ENCODE measurements at regions not wholly inside any gene's neighbourhood (a gene's known extent, or its start where the extent isn't known, plus 50 kb on each side); places are given as distances from the start of the nearest gene placed in this dataset.

DNA sequence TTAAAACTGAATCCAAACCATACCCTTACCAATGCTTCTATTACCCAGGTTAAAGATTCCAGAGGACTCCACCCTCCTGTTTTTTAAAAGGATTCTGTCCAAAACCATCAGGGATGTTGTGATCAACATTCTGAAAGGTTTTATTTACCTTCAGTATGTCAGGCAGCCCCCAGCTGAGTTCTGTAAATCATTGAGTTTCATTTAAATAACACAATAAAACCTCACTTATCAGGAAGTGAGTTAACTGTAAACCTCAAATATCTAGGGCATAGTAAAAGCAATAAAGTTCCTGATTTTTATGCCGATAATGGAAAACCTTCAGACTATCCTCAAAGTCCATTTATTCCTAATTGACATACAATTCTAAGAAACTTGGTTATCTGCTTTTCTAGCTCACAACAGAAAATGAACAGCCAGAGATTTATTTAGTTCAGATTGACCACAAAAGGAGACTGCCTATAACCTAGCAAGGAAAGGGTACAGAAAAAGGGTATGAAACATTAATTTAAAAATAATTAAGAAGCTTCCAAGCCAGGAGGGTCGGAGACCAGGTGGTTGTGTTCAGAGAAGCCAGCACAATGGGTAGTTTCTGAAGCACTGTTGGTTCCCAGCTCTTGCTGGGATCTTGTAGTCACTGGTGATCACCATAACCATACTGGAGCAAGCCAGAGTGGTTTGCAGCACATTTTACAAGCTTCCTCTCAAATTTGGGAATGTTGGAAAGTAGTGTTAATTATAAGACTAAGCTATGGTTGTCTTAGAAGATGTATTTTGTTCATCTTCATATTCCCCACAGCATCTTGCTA, 336.4 kb upstream of the FMN2 start:
- no peak for TF ChIP-seq EP300 (IDR thresholded peaks at IDR 0.05)
- TF ChIP-seq, protein P1, sequence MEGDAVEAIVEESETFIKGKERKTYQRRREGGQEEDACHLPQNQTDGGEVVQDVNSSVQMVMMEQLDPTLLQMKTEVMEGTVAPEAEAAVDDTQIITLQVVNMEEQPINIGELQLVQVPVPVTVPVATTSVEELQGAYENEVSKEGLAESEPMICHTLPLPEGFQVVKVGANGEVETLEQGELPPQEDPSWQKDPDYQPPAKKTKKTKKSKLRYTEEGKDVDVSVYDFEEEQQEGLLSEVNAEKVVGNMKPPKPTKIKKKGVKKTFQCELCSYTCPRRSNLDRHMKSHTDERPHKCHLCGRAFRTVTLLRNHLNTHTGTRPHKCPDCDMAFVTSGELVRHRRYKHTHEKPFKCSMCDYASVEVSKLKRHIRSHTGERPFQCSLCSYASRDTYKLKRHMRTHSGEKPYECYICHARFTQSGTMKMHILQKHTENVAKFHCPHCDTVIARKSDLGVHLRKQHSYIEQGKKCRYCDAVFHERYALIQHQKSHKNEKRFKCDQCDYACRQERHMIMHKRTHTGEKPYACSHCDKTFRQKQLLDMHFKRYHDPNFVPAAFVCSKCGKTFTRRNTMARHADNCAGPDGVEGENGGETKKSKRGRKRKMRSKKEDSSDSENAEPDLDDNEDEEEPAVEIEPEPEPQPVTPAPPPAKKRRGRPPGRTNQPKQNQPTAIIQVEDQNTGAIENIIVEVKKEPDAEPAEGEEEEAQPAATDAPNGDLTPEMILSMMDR (IDR thresholded peaks at IDR 0.05) = no peak

Data from ovary (tissue), 3 donors.